Mesenchymal stem cell (in vitro differentiated cells and primary cell): ENCODE measurements at regions not wholly inside any gene's neighbourhood (a gene's known extent, or its start where the extent isn't known, plus 50 kb on each side); places are given as distances from the start of the nearest gene placed in this dataset.

Experiments
- DNase-seq: peaks from one replicate; pipeline ENCODE4 v3.0.0-alpha.2; 2013
- H2AFZ ChIP-seq: one replicate; pipeline ENCODE4 v1.6.1; 2013; ENCODE audit warnings: low read depth, mild to moderate bottlenecking, control low read depth, inconsistent platforms, low read length, moderate library complexity
- H2AK5ac ChIP-seq: 2 replicates; pipeline ENCODE4 v1.6.1; 2013; ENCODE audit warnings: low read length, moderate library complexity, mild to moderate bottlenecking, inconsistent platforms; ENCODE audit not compliant: severe bottlenecking
- H2BK120ac ChIP-seq: one replicate; pipeline ENCODE4 v1.6.1; 2013; ENCODE audit warnings: low read depth, mild to moderate bottlenecking, inconsistent platforms, low read length, moderate library complexity
- H2BK12ac ChIP-seq, 2 experiments: one replicate each; pipeline ENCODE4 v1.6.1; 2013; ENCODE audit warnings: inconsistent platforms in 2 of 2, low read length in 2 of 2, mild to moderate bottlenecking in 2 of 2, moderate library complexity in 2 of 2, control low read depth in 1 of 2
- H2BK15ac ChIP-seq: one replicate; pipeline ENCODE4 v1.6.1; 2013; ENCODE audit warnings: mild to moderate bottlenecking, low read depth, inconsistent platforms; ENCODE audit not compliant: poor library complexity, severe bottlenecking
- H2BK5ac ChIP-seq: 2 replicates; pipeline ENCODE4 v1.6.1; 2013; ENCODE audit warnings: low read depth, mild to moderate bottlenecking, low read length, control low read depth, inconsistent platforms; ENCODE audit not compliant: poor library complexity, severe bottlenecking
- H3K14ac ChIP-seq, 2 experiments: one replicate each; pipeline ENCODE4 v1.6.1; 2013; ENCODE audit warnings: inconsistent platforms in 2 of 2, low read length in 2 of 2, control low read depth in 1 of 2, mild to moderate bottlenecking in 1 of 2, moderate library complexity in 1 of 2
- H3K18ac ChIP-seq, 2 experiments: one replicate each; pipeline ENCODE4 v1.6.1; 2013; ENCODE audit warnings: inconsistent platforms in 2 of 2, low read length in 2 of 2, control low read depth in 1 of 2, low read depth in 1 of 2, mild to moderate bottlenecking in 1 of 2
- H3K23ac ChIP-seq, 2 experiments: one replicate each; pipeline ENCODE4 v1.6.1; 2013; ENCODE audit warnings: inconsistent platforms in 2 of 2, low read length in 2 of 2, mild to moderate bottlenecking in 2 of 2, moderate library complexity in 2 of 2, control low read depth in 1 of 2
- H3K27ac ChIP-seq: 2 replicates; pipeline ENCODE4 v1.5.1; 2013; ENCODE audit warnings: mild to moderate bottlenecking, moderate library complexity, low read length, control low read depth, inconsistent platforms; ENCODE audit not compliant: poor library complexity, severe bottlenecking
- H3K27me3 ChIP-seq, 2 experiments: 2 replicates each; pipeline versions ENCODE4 v1.6.1 to v1.7.0; 2013; ENCODE audit warnings: low read length in 2 of 2, mild to moderate bottlenecking in 2 of 2, moderate library complexity in 2 of 2, control low read depth in 1 of 2, inconsistent platforms in 1 of 2; ENCODE audit not compliant: control insufficient read depth in 1 of 2, insufficient read depth in 1 of 2
- H3K36me3 ChIP-seq, 2 experiments: 2 replicates each; pipeline versions ENCODE4 v1.6.1 to v1.7.0; 2013; ENCODE audit warnings: low read length in 2 of 2, control low read depth in 1 of 2, inconsistent platforms in 1 of 2, low read depth in 1 of 2, mild to moderate bottlenecking in 1 of 2; ENCODE audit not compliant: insufficient read depth in 2 of 2, control insufficient read depth in 1 of 2
- H3K4ac ChIP-seq, 2 experiments: one replicate each; pipeline ENCODE4 v1.6.1; 2013; ENCODE audit warnings: inconsistent platforms in 2 of 2, low read length in 2 of 2, mild to moderate bottlenecking in 2 of 2, moderate library complexity in 2 of 2, control low read depth in 1 of 2, low read depth in 1 of 2
- H3K4me1 ChIP-seq: 2 replicates; pipeline ENCODE4 v1.6.1; 2013; ENCODE audit warnings: low read depth, low read length, control low read depth; ENCODE audit not compliant: control insufficient read depth, insufficient read depth
- H3K4me2 ChIP-seq: 2 replicates; pipeline ENCODE4 v1.6.1; 2013; ENCODE audit warnings: low read length, mild to moderate bottlenecking, inconsistent platforms; ENCODE audit not compliant: poor library complexity, severe bottlenecking
- H3K4me3 ChIP-seq, 2 experiments: 2 replicates each; pipeline versions ENCODE4 v1.5.1 to v1.7.0; 2013; ENCODE audit warnings: low read length in 2 of 2, mild to moderate bottlenecking in 2 of 2, control low read depth in 1 of 2, low read depth in 1 of 2; ENCODE audit not compliant: insufficient read depth in 1 of 2
- H3K79me1 ChIP-seq: replicated peaks from 2 replicates; pipeline ENCODE4 v1.6.1; 2013; ENCODE audit warnings: mild to moderate bottlenecking, control low read depth, low read length, inconsistent platforms; ENCODE audit not compliant: poor library complexity, severe bottlenecking
- H3K9ac ChIP-seq: 2 replicates; pipeline ENCODE4 v1.7.0; 2013; ENCODE audit warnings: mild to moderate bottlenecking, low read length, moderate library complexity
- H3K9me3 ChIP-seq: 2 replicates; pipeline ENCODE4 v1.7.0; 2013; ENCODE audit warnings: mild to moderate bottlenecking, low read length; ENCODE audit not compliant: control insufficient read depth
- H4K8ac ChIP-seq: one replicate; pipeline ENCODE4 v1.6.1; 2013; ENCODE audit warnings: inconsistent platforms, mild to moderate bottlenecking, low read length, moderate library complexity
- H4K91ac ChIP-seq: one replicate; pipeline ENCODE4 v1.6.1; 2013; ENCODE audit warnings: mild to moderate bottlenecking, low read length, inconsistent platforms
- WGBS: methylation state at CpG from one replicate; pipeline ENCODE4 v1.1.7; 2013; ENCODE audit warnings: mixed read lengths; 5-methylcytosine and 5-hydroxymethylcytosine counted together

- Histone ChIP-seq H3K23ac (no peak overlapping the region), H3K27me3 (no peaks in the 10 kb centered on the region), H2AK5ac (no peak overlapping the region), H4K8ac (no peak overlapping the region), H3K79me1 (no peaks in the 10 kb centered on the region), H3K27ac (no peak overlapping the region), H3K36me3 (no peaks in the 10 kb centered on the region), H4K91ac (no peak overlapping the region), H2AFZ (no peak overlapping the region), H3K4me1 (no peaks in the 10 kb centered on the region), H3K4me2 (no peak overlapping the region), H2BK120ac (no peak overlapping the region), H3K9ac (no peak overlapping the region), H3K18ac (no peak overlapping the region), H3K14ac (no peak overlapping the region), H3K4ac (no peak overlapping the region), H3K4me3 (no peak overlapping the region), H2BK15ac (no peak overlapping the region), H3K9me3 (peaks cover 6% of the 10 kb centered on the region), H2BK12ac (no peak overlapping the region), H2BK5ac (no peak overlapping the region)
- DNase-seq = peak; percentile 29
These were observed 157.4 kb upstream of the PDE5A start for GRCh38 chr4:119785963-119786362.

GRCh38 chr4:119783189-119783983, 154.8 kb upstream of the PDE5A start:
- Histone ChIP-seq H2AK5ac (no peak overlapping the region), H3K27me3 (no peaks in the 10 kb centered on the region), H3K27ac (no peak overlapping the region), H4K8ac (no peak overlapping the region), H3K9me3 (peaks cover 6% of the 10 kb centered on the region), H3K4ac (no peak overlapping the region), H3K23ac (no peak overlapping the region), H3K9ac (no peak overlapping the region), H3K79me1 (no peaks in the 10 kb centered on the region), H2BK5ac (no peak overlapping the region), H3K4me3 (no peak overlapping the region), H2BK15ac (no peak overlapping the region), H3K36me3 (no peaks in the 10 kb centered on the region), H2BK12ac (no peak overlapping the region), H2BK120ac (no peak overlapping the region), H4K91ac (peak overlapping the region; percentile 68), H3K18ac (no peak overlapping the region), H2AFZ (no peak overlapping the region), H3K14ac (no peak overlapping the region), H3K4me2 (no peak overlapping the region), H3K4me1 (no peaks in the 10 kb centered on the region)
- no peak for DNase-seq
- 85% methylated on average over 4 of the region's 4 CpGs for WGBS

- no peak overlapping the region for H2AFZ ChIP-seq
- H3K9ac ChIP-seq = no peak overlapping the region
- H3K18ac ChIP-seq = no peak overlapping the region
- no peaks in the 10 kb centered on the region for H3K4me1 ChIP-seq
- H3K9me3 ChIP-seq = peaks cover 6% of the 10 kb centered on the region
- H3K14ac ChIP-seq = no peak overlapping the region
- no peak overlapping the region for H2BK15ac ChIP-seq
- H4K8ac ChIP-seq = no peak overlapping the region
- no peaks in the 10 kb centered on the region for H3K79me1 ChIP-seq
- no peak overlapping the region for H2AK5ac ChIP-seq
- no peak overlapping the region for H3K4me2 ChIP-seq
- H3K27ac ChIP-seq = no peak overlapping the region
- H3K4me3 ChIP-seq = no peak overlapping the region
- H3K23ac ChIP-seq = no peak overlapping the region
- no peak for DNase-seq
- no peak overlapping the region for H2BK5ac ChIP-seq
- H3K4ac ChIP-seq = no peak overlapping the region
- H3K36me3 ChIP-seq = no peaks in the 10 kb centered on the region
- no peak overlapping the region for H2BK120ac ChIP-seq
- no peak overlapping the region for H2BK12ac ChIP-seq
- no peaks in the 10 kb centered on the region for H3K27me3 ChIP-seq
- H4K91ac ChIP-seq = no peak overlapping the region
These were observed 152.4 kb upstream of the PDE5A start for GRCh38 chr4:119781044-119781443.

- H3K9ac ChIP-seq = no peak overlapping the region
- no peaks in the 10 kb centered on the region for H3K27me3 ChIP-seq
- H4K8ac ChIP-seq = no peak overlapping the region
- no peak overlapping the region for H2BK12ac ChIP-seq
- WGBS = 60% methylated on average over 2 of the region's 2 CpGs
- H3K79me1 ChIP-seq = no peaks in the 10 kb centered on the region
- H3K4ac ChIP-seq = no peak overlapping the region
- no peak overlapping the region for H3K4me2 ChIP-seq
- H3K23ac ChIP-seq = no peak overlapping the region
- no peaks in the 10 kb centered on the region for H3K36me3 ChIP-seq
- no peak overlapping the region for H2BK5ac ChIP-seq
- no peak overlapping the region for H4K91ac ChIP-seq
- H2BK120ac ChIP-seq = no peak overlapping the region
- no peak overlapping the region for H3K14ac ChIP-seq
- no peak overlapping the region for H3K4me3 ChIP-seq
- no peaks in the 10 kb centered on the region for H3K4me1 ChIP-seq
- DNase-seq = no peak
- no peak overlapping the region for H3K27ac ChIP-seq
- no peak overlapping the region for H2AFZ ChIP-seq
- no peak overlapping the region for H3K18ac ChIP-seq
- H2AK5ac ChIP-seq = no peak overlapping the region
- no peak overlapping the region for H2BK15ac ChIP-seq
- H3K9me3 ChIP-seq = no peaks in the 10 kb centered on the region
These were observed 146.2 kb upstream of the PDE5A start for GRCh38 chr4:119774840-119775239.
